Caco-2 (cell line): ENCODE measurements at regions not wholly inside any gene's neighbourhood (a gene's known extent, or its start where the extent isn't known, plus 50 kb on each side); places are given as distances from the start of the nearest gene placed in this dataset.

Experiments used
- BruUV-seq: library from RNA; stranded (reverse); fragments of 400-500 nt; replicated peaks from 2 replicates; lab custom pipeline; 2021; lab: Mats Ljungman, UMichigan
- CTCF ChIA-PET: fragments of 300-600 bp; sonication (Branson Sonifier 250); formaldehyde crosslinking; loops from one replicate; lab custom pipeline; 2022; ENCODE audit warnings: antibody characterized with exemption; lab: Charles Lee
- POLR2A ChIA-PET: fragments of 300-600 bp; sonication (Branson Sonifier 250); formaldehyde crosslinking; loops from one replicate; lab custom pipeline; 2022; ENCODE audit warnings: antibody characterized with exemption; lab: Charles Lee
- DNase-seq, 2 experiments: peaks; one replicate each; pipeline versions ENCODE4 v3.0.0 to v3.0.0-alpha.2; 2020 to 2022
- H3K27me3 ChIP-seq: replicated peaks from 2 replicates; pipeline ENCODE4 v1.6.0; 2011; ENCODE audit warnings: low read length; ENCODE audit not compliant: control insufficient read depth, insufficient read depth
- H3K36me3 ChIP-seq: 2 replicates; pipeline ENCODE4 v1.5.1; 2011; ENCODE audit warnings: low read length; ENCODE audit not compliant: control insufficient read depth, insufficient read depth
- H3K4me1 ChIP-seq: fragments of 250-450 bp; sonication (Bioruptor Pico); 2 replicates; pipeline ENCODE4 v1.5.1; 2020; ENCODE audit warnings: mild to moderate bottlenecking
- H3K4me3 ChIP-seq: 2 replicates; pipeline ENCODE4 v1.5.1; 2011; ENCODE audit warnings: low read depth, mild to moderate bottlenecking, control low read depth, low read length
- H3K9me3 ChIP-seq: fragments of 250-450 bp; sonication (Bioruptor Pico); 2 replicates; pipeline ENCODE4 v1.5.1; 2020; ENCODE audit warnings: mild to moderate bottlenecking, moderate library complexity
- H3K27ac Mint-ChIP-seq: one replicate; pipeline ENCODE4 v1.8.0; 2022; ENCODE audit warnings: mixed read lengths; ENCODE audit not compliant: unreplicated experiment
- H3K27me3 Mint-ChIP-seq: one replicate; pipeline ENCODE4 v1.8.0; 2022; ENCODE audit warnings: mixed read lengths; ENCODE audit not compliant: insufficient read depth, unreplicated experiment
- H3K36me3 Mint-ChIP-seq: one replicate; pipeline ENCODE4 v1.8.0; 2022; ENCODE audit warnings: mild to moderate bottlenecking, mixed read lengths; ENCODE audit not compliant: insufficient read depth, unreplicated experiment
- H3K4me1 Mint-ChIP-seq: one replicate; pipeline ENCODE4 v1.8.0; 2022; ENCODE audit warnings: low read depth, mixed read lengths; ENCODE audit not compliant: unreplicated experiment
- H3K4me3 Mint-ChIP-seq: one replicate; pipeline ENCODE4 v1.8.0; 2022; ENCODE audit warnings: mild to moderate bottlenecking, moderate library complexity, mixed read lengths; ENCODE audit not compliant: unreplicated experiment
- H3K9me3 Mint-ChIP-seq: one replicate; pipeline ENCODE4 v1.8.0; 2022; ENCODE audit warnings: mixed read lengths; ENCODE audit not compliant: unreplicated experiment
- CTCF ChIP-seq, 2 experiments: fragments of 200-600 bp in 1 of 2; IDR thresholded peaks; 1 replicate in 1 of 2; 2 replicates in 1 of 2; pipeline versions ENCODE4 v1.5.1 to v1.8.0; 2011 to 2022; ENCODE audit warnings: antibody characterized with exemption in 1 of 2, control low read depth in 1 of 2, inconsistent platforms in 1 of 2, low read depth in 1 of 2, low read length in 1 of 2, mild to moderate bottlenecking in 1 of 2, moderate library complexity in 1 of 2; ENCODE audit not compliant: insufficient read depth in 1 of 2, severe bottlenecking in 1 of 2, unreplicated experiment in 1 of 2
- intact Hi-C: fragments of 100-400 bp; cut with micrococcal nuclease; formaldehyde crosslinking; loops from one replicate; pipeline ENCODE4 v1.10.0; 2022; ENCODE audit not compliant: unreplicated experiment

GRCh38 chr2:116696903-116697302, 1117.6 kb upstream of the DDX18 start:
- H3K9me3 Mint-ChIP-seq: no peaks in the 10 kb centered on the region
- no peak overlapping the region for H3K4me3 ChIP-seq
- H3K27me3 Mint-ChIP-seq: no peaks in the 10 kb centered on the region
- H3K27me3 ChIP-seq: no peaks in the 10 kb centered on the region
- intact Hi-C loops: loop anchor here (5.0 kb wide), 1 partner anchor 255 kb away; no protein-coding TSS in a partner anchor
- POLR2A ChIA-PET: no interaction called here
- H3K36me3 Mint-ChIP-seq: no peaks in the 10 kb centered on the region
- BruUV-seq: no TSS peak
- no peak overlapping the region for H3K27ac Mint-ChIP-seq
- no peaks in the 10 kb centered on the region for H3K9me3 ChIP-seq
- CTCF ChIA-PET: no interaction called here
- H3K4me1 Mint-ChIP-seq: no peaks in the 10 kb centered on the region
- TF ChIP-seq CTCF (IDR thresholded peaks at IDR 0.05; ENCODE audit: insufficient read depth in 1 of 2, low read depth in 1 of 2, low read length in 1 of 2, severe bottlenecking in 1 of 2, unreplicated experiment in 1 of 2): no peak
- no peak for DNase-seq
- H3K4me1 ChIP-seq: no peaks in the 10 kb centered on the region
- no peaks in the 10 kb centered on the region for H3K36me3 ChIP-seq
- H3K4me3 Mint-ChIP-seq: no peak overlapping the region

- Mint-ChIP-seq H3K36me3 (no peaks in the 10 kb centered on the region), H3K27me3 (no peaks in the 10 kb centered on the region), H3K9me3 (peaks cover 14% of the 10 kb centered on the region), H3K4me1 (no peaks in the 10 kb centered on the region), H3K27ac (no peak overlapping the region), H3K4me3 (no peak overlapping the region)
- CTCF ChIA-PET: no interaction called here
- POLR2A ChIA-PET: no interaction called here
- intact Hi-C loops: no loop called here
- no TSS peak for BruUV-seq
- H3K9me3 ChIP-seq: no peaks in the 10 kb centered on the region
- no peaks in the 10 kb centered on the region for H3K4me1 ChIP-seq
- H3K27me3 ChIP-seq: no peaks in the 10 kb centered on the region
- no peak for TF ChIP-seq CTCF (IDR thresholded peaks at IDR 0.05; ENCODE audit: insufficient read depth in 1 of 2, low read depth in 1 of 2, low read length in 1 of 2, severe bottlenecking in 1 of 2, unreplicated experiment in 1 of 2)
- H3K36me3 ChIP-seq: no peaks in the 10 kb centered on the region
- H3K4me3 ChIP-seq: no peak overlapping the region
- DNase-seq: no peak
Observed at GRCh38 chr2:116706396-116706795, 1108.1 kb upstream of the DDX18 start.

- H3K4me1 ChIP-seq: no peaks in the 10 kb centered on the region
- H3K27me3 ChIP-seq: no peaks in the 10 kb centered on the region
- no peak overlapping the region for H3K4me3 Mint-ChIP-seq
- no peak for DNase-seq
- TF ChIP-seq CTCF (IDR thresholded peaks at IDR 0.05; ENCODE audit: insufficient read depth in 1 of 2, low read depth in 1 of 2, low read length in 1 of 2, severe bottlenecking in 1 of 2, unreplicated experiment in 1 of 2): no peak
- intact Hi-C loops: no loop called here
- H3K36me3 Mint-ChIP-seq: no peaks in the 10 kb centered on the region
- no TSS peak for BruUV-seq
- no peaks in the 10 kb centered on the region for H3K27me3 Mint-ChIP-seq
- H3K4me3 ChIP-seq: no peak overlapping the region
- no peaks in the 10 kb centered on the region for H3K9me3 ChIP-seq
- no peaks in the 10 kb centered on the region for H3K36me3 ChIP-seq
- ChIA-PET POLR2A (no interaction called here), CTCF (no interaction called here)
- no peaks in the 10 kb centered on the region for H3K4me1 Mint-ChIP-seq
- H3K9me3 Mint-ChIP-seq: no peaks in the 10 kb centered on the region
- no peak overlapping the region for H3K27ac Mint-ChIP-seq
Observed at GRCh38 chr2:116716038-116716437, 1098.5 kb upstream of the DDX18 start.
